ENCODE measurements at regions not wholly inside any gene's neighbourhood (a gene's known extent, or its start where the extent isn't known, plus 50 kb on each side); places are given as distances from the start of the nearest gene placed in this dataset.

GRCh38 chr10:42883993-42884983 lies 101.7 kb downstream of the BMS1 start:
- DNase-seq (ENCODE audit: low read depth): no peak
- H3K4me3 ChIP-seq (ENCODE audit: low read depth, low read length): no peak overlapping the region
- TF ChIP-seq CTCF (IDR thresholded peaks at IDR 0.05; ENCODE audit: low read depth, low read length): no peak
- no peak for TF ChIP-seq POLR2A (IDR thresholded peaks at IDR 0.05; ENCODE audit: extremely low read depth, insufficient read length)
- no peak for TF ChIP-seq MYC (IDR thresholded peaks at IDR 0.05; ENCODE audit: low read depth, low read length)
- TF ChIP-seq, protein P1, sequence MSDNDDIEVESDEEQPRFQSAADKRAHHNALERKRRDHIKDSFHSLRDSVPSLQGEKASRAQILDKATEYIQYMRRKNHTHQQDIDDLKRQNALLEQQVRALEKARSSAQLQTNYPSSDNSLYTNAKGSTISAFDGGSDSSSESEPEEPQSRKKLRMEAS (IDR thresholded peaks at IDR 0.05; ENCODE audit: low read depth, low read length): no peak

GRCh38 chr10:42885491-42886270 lies 103.1 kb downstream of the BMS1 start:
- no peak for DNase-seq (ENCODE audit: low read depth)
- TF ChIP-seq CTCF (IDR thresholded peaks at IDR 0.05; ENCODE audit: low read depth, low read length): no peak
- TF ChIP-seq, protein P1 (IDR thresholded peaks at IDR 0.05; ENCODE audit: low read depth, low read length): no peak
- no peak for TF ChIP-seq POLR2A (IDR thresholded peaks at IDR 0.05; ENCODE audit: extremely low read depth, insufficient read length)
- no peak for TF ChIP-seq MYC (IDR thresholded peaks at IDR 0.05; ENCODE audit: low read depth, low read length)
- no peak overlapping the region for H3K4me3 ChIP-seq (ENCODE audit: low read depth, low read length)

DNA sequence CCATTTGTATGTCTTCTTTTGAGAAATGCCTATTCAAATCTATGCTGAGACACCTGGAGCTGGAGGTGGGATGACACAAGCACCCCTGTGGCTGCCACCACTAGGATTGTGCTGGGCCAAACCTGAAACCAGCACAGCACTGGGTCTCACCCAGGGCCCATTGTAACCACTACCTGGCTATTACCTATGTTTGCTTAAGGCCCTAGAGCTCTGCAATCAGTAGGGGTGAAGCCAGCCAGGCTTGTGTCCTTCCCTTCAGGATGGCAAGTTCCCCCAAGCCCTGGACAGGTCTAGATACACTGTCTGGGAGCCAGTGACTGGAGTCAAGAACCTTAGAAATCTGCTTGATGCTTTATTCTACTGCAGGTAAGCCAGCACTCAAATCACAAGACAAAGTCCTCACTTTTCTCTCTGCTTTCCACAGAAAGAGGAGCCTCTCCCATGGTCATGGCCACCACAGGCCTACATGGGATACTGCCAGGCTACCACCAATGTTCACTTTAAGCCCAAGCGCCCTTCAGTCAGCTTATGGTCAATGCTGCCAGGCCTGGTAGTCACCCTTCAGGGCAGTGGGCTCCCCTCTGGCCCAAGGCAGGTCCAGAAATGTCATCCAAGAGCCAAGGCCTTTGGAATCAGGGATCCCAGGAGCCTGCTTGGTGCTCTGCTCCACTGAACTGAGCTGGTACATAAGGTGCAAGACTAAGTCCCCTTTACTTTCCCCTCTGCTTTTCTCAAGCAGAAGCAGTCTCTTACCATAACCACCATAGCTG lies 105.3 kb downstream of the BMS1 start:
- no peak for DNase-seq (ENCODE audit: low read depth)
- TF ChIP-seq POLR2A (IDR thresholded peaks at IDR 0.05; ENCODE audit: extremely low read depth, insufficient read length) (no peak), MYC (IDR thresholded peaks at IDR 0.05; ENCODE audit: low read depth, low read length) (no peak), CTCF (IDR thresholded peaks at IDR 0.05; ENCODE audit: low read depth, low read length) (no peak)
- TF ChIP-seq, protein P1 (IDR thresholded peaks at IDR 0.05; ENCODE audit: low read depth, low read length): no peak
- H3K4me3 ChIP-seq (ENCODE audit: low read depth, low read length): no peak overlapping the region

DNA sequence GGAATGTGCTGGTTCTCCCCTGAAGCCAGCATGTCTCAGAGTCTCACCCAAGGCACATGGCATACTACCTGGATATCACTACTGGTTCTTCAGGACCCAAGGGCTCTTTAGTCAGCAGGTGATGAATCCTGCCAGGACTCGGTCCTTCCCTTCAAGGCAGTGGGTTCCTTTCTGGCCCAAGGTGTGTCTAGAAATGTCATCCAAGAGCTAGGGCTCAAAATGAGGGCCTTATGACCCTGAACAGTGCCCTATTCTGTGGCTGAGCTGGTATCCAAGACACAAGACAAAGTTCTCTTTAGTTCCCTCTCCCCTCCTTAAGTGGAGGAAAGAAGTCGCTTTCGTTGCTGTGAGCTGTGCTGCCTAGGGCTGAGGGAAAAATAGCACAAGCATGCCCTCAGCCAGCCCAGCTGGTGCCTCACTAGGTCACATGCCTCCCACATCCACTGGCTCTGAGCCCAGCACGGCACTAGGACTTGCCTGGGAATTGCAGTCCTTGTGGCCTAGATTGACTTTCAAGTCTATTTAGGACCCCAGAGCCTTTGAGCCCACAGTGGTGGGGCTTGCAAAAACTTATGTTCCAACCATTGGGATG lies 106.0 kb downstream of the BMS1 start:
- no peak for DNase-seq (ENCODE audit: low read depth)
- TF ChIP-seq CTCF (IDR thresholded peaks at IDR 0.05; ENCODE audit: low read depth, low read length) (no peak), POLR2A (IDR thresholded peaks at IDR 0.05; ENCODE audit: extremely low read depth, insufficient read length) (no peak), MYC (IDR thresholded peaks at IDR 0.05; ENCODE audit: low read depth, low read length) (no peak)
- TF ChIP-seq, protein P1 (IDR thresholded peaks at IDR 0.05; ENCODE audit: low read depth, low read length): no peak

DNA sequence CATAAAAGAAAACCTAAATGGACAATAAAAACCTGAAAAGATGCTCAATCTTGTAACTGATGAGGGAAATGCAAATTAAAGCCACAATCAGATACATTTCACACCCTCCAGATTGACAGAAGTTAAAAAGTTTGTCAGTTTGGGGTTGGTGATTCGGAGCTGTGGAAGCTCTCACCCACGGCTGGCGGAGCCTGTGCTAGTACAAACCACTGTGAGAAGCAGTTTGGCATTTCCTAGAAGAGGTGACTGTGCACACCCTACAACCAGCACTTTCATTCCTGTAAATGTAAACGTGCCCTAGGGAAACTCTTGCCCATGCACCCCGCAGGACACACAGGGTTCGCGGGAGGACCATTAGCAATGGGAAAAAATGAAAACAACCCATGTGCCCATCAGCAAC lies 114.1 kb downstream of the BMS1 start:
- no peak for DNase-seq (ENCODE audit: low read depth)
- H3K4me3 ChIP-seq (ENCODE audit: low read depth, low read length): no peak overlapping the region
- TF ChIP-seq CTCF (IDR thresholded peaks at IDR 0.05; ENCODE audit: low read depth, low read length): no peak
- TF ChIP-seq, protein P1 (IDR thresholded peaks at IDR 0.05; ENCODE audit: low read depth, low read length): no peak
- no peak for TF ChIP-seq MYC (IDR thresholded peaks at IDR 0.05; ENCODE audit: low read depth, low read length)
- no peak for TF ChIP-seq POLR2A (IDR thresholded peaks at IDR 0.05; ENCODE audit: extremely low read depth, insufficient read length)

More for the DNA sequence above, 106.0 kb downstream of the BMS1 start:
- H3K4me3 ChIP-seq (ENCODE audit: low read depth, low read length): no peak overlapping the region
